Endothelial cell of umbilical vein (primary cell): ENCODE measurements at regions not wholly inside any gene's neighbourhood (a gene's known extent, or its start where the extent isn't known, plus 50 kb on each side); places are given as distances from the start of the nearest gene placed in this dataset.

Experiments used
- BruUV-seq: library from RNA; stranded (reverse); fragments of 400-500 nt; replicated peaks from 2 replicates; lab custom pipeline; 2021; lab: Mats Ljungman, UMichigan
- CTCF ChIA-PET: fragments of 300-600, 350-600 bp; sonication (Branson Sonifier 250); formaldehyde crosslinking; loops from one replicate; lab custom pipeline; 2021; ENCODE audit warnings: antibody characterized with exemption, inconsistent platforms; lab: Charles Lee
- POLR2A ChIA-PET: fragments of 300-600, 350-600 bp; sonication (Branson Sonifier 250); formaldehyde crosslinking; loops from one replicate; lab custom pipeline; 2021; ENCODE audit warnings: antibody characterized with exemption, inconsistent platforms; lab: Charles Lee
- DNase-seq: peaks from one replicate; pipeline ENCODE4 v3.0.0-alpha.2; 2011; ENCODE audit warnings: low read depth, low spot score
- FAIRE-seq: peaks from 2 replicates; lab custom pipeline; 2011; peaks lifted over from hg19 to GRCh38; lab: Jason Lieb, UNC
- H2AFZ ChIP-seq: 2 replicates; pipeline ENCODE4 v1.6.0; 2012; ENCODE audit warnings: low read depth, low read length, control low read depth, inconsistent platforms
- H3K27ac ChIP-seq: 2 replicates; pipeline ENCODE4 v1.5.1; 2011; ENCODE audit warnings: low read depth, mild to moderate bottlenecking, control low read depth, low read length, moderate library complexity; ENCODE audit not compliant: insufficient read depth
- H3K27me3 ChIP-seq, 2 experiments: 2 replicates each; pipeline versions ENCODE4 v1.6.0 to v1.6.1; 2011; ENCODE audit warnings: low read length in 2 of 2, mixed read lengths in 1 of 2; ENCODE audit not compliant: control insufficient read depth in 2 of 2, insufficient read depth in 2 of 2
- H3K36me3 ChIP-seq, 2 experiments: 2 replicates in 1 of 2; 3 replicates in 1 of 2; pipeline ENCODE4 v1.5.1; 2011; ENCODE audit warnings: low read length in 2 of 2, mild to moderate bottlenecking in 1 of 2, moderate library complexity in 1 of 2; ENCODE audit not compliant: control insufficient read depth in 2 of 2, insufficient read depth in 2 of 2; ENCODE audit errors: extremely low read depth in 1 of 2
- H3K4me1 ChIP-seq: 3 replicates; pipeline ENCODE4 v1.5.1; 2011; ENCODE audit warnings: mild to moderate bottlenecking, low read length; ENCODE audit not compliant: control insufficient read depth, insufficient read depth; ENCODE audit errors: extremely low read depth
- H3K4me2 ChIP-seq: 2 replicates; pipeline ENCODE4 v1.6.1; 2011; ENCODE audit warnings: low read length, control low read depth, mixed read lengths; ENCODE audit not compliant: insufficient read depth
- H3K4me3 ChIP-seq, 3 experiments: fragments of 200-600 bp in 1 of 3; sonication (generic), shearing (Covaris generic) in 1 of 3; replicated peaks in 1 of 3; 2 replicates each; pipeline ENCODE4 v1.5.1; 2011 to 2016; ENCODE audit warnings: control low read depth in 3 of 3, low read length in 3 of 3, mild to moderate bottlenecking in 2 of 3, inconsistent platforms in 1 of 3, low read depth in 1 of 3, moderate library complexity in 1 of 3; ENCODE audit not compliant: insufficient read depth in 1 of 3
- H3K79me2 ChIP-seq: 2 replicates; pipeline ENCODE4 v1.6.0; 2012; ENCODE audit warnings: low read length, inconsistent platforms; ENCODE audit not compliant: control insufficient read depth, insufficient read depth
- H3K9ac ChIP-seq: replicated peaks from 2 replicates; pipeline ENCODE3; 2011; ENCODE audit warnings: low read length, control low read depth; ENCODE audit not compliant: insufficient read depth; ENCODE audit errors: extremely low read depth
- H3K9me1 ChIP-seq: replicated peaks from 3 replicates; pipeline ENCODE4 v1.6.0; 2011; ENCODE audit warnings: mild to moderate bottlenecking, low read length; ENCODE audit not compliant: control insufficient read depth, insufficient read depth; ENCODE audit errors: extremely low read depth
- H3K9me3 ChIP-seq: replicated peaks from 2 replicates; pipeline ENCODE4 v1.5.1; 2012; ENCODE audit warnings: low read length, inconsistent platforms; ENCODE audit not compliant: control insufficient read depth, insufficient read depth
- H4K20me1 ChIP-seq: replicated peaks from 2 replicates; pipeline ENCODE3; 2011; ENCODE audit warnings: mild to moderate bottlenecking, low read length; ENCODE audit not compliant: control insufficient read depth, insufficient read depth; ENCODE audit errors: extremely low read depth
- CTCF ChIP-seq, 2 donors: IDR thresholded peaks; 1 replicate in 1 of 2; 2 replicates in 1 of 2; pipeline ENCODE4 v1.5.1; 2011; ENCODE audit warnings: low read length in 2 of 2, mild to moderate bottlenecking in 2 of 2, moderate library complexity in 2 of 2, control low read depth in 1 of 2, inconsistent platforms in 1 of 2, low read depth in 1 of 2; ENCODE audit not compliant: insufficient read depth in 1 of 2; ENCODE audit errors: extremely low read depth in 1 of 2
- EZH2 ChIP-seq: IDR thresholded peaks from 2 replicates; pipeline ENCODE4 v1.6.1; 2012; ENCODE audit warnings: borderline replicate concordance, low read depth, mild to moderate bottlenecking, moderate library complexity, low read length, inconsistent platforms; ENCODE audit not compliant: severe bottlenecking
- FOS ChIP-seq: IDR thresholded peaks from 2 replicates; pipeline ENCODE4 v1.6.1; 2011; ENCODE audit warnings: mild to moderate bottlenecking, low read length, moderate library complexity, borderline replicate concordance; ENCODE audit not compliant: insufficient read depth
- GATA2 ChIP-seq: IDR thresholded peaks from 2 replicates; pipeline ENCODE4 v1.7.0; 2011; ENCODE audit warnings: low read depth, mild to moderate bottlenecking, moderate library complexity, mixed read lengths, low read length; ENCODE audit not compliant: insufficient read length, insufficient read depth
- JUN ChIP-seq: IDR thresholded peaks from 2 replicates; pipeline ENCODE4 v1.6.1; 2011; ENCODE audit warnings: borderline replicate concordance, low read depth; ENCODE audit not compliant: insufficient read length, insufficient read depth
- MAX ChIP-seq: IDR thresholded peaks from 2 replicates; pipeline ENCODE4 v1.6.1; 2011; ENCODE audit not compliant: insufficient read depth, insufficient read length
- MYC ChIP-seq: IDR thresholded peaks from one replicate; pipeline ENCODE4 v1.6.1; 2011; ENCODE audit warnings: mild to moderate bottlenecking, low read depth, low read length
- POLR2A ChIP-seq: IDR thresholded peaks from 2 replicates; pipeline ENCODE4 v1.6.1; 2012; ENCODE audit warnings: low read depth, mild to moderate bottlenecking, control low read depth, low read length
- POLR2AphosphoS5 ChIP-seq: IDR thresholded peaks from 2 replicates; pipeline ENCODE4 v1.6.1; 2012; ENCODE audit warnings: low read depth, mild to moderate bottlenecking, control low read depth, low read length, moderate library complexity; ENCODE audit not compliant: insufficient read depth
- dilution Hi-C: fragments of 300-500 bp; cut with MboI; formaldehyde crosslinking; loops from one replicate; pipeline ENCODE4 v1.15.0; 2019; ENCODE audit warnings: low sequenced_read_pairs; ENCODE audit not compliant: extremely low pct_ligation_motif_present
- intact Hi-C: fragments of 100-400 bp; cut with micrococcal nuclease; formaldehyde crosslinking; loops from one replicate; pipeline ENCODE4 v1.10.0; 2022

- Histone ChIP-seq H3K4me3 (no peak overlapping the region), H3K27ac (no peak overlapping the region), H3K4me1 (no peaks in the 10 kb centered on the region), H3K9ac (no peak overlapping the region), H2AFZ (no peak overlapping the region), H4K20me1 (no peaks in the 10 kb centered on the region), H3K27me3 (no peaks in the 10 kb centered on the region), H3K9me1 (no peaks in the 10 kb centered on the region), H3K4me2 (no peak overlapping the region), H3K36me3 (no peaks in the 10 kb centered on the region), H3K9me3 (no peaks in the 10 kb centered on the region), H3K79me2 (no peaks in the 10 kb centered on the region)
- dilution Hi-C loops (no loop called here), intact Hi-C loops (no loop called here)
- FAIRE-seq: no peak
- no TSS peak for BruUV-seq
- TF ChIP-seq GATA2: no peak
- no peak for TF ChIP-seq MAX
- no peak for TF ChIP-seq CTCF (IDR thresholded peaks at IDR 0.05; ENCODE audit: extremely low read depth in 1 of 2, insufficient read depth in 1 of 2, low read depth in 1 of 2, low read length in 2 of 2)
- TF ChIP-seq FOS: no peak
- TF ChIP-seq POLR2A: no peak
- no peak for TF ChIP-seq POLR2AphosphoS5
- TF ChIP-seq EZH2: no peak
- TF ChIP-seq JUN: no peak
- no peak for TF ChIP-seq MYC
- ChIA-PET CTCF (no interaction called here), POLR2A (no interaction called here)
- no peak for DNase-seq
Observed at GRCh38 chr1:80841261-80841660, 959.5 kb upstream of the ADGRL2 start.
